Choroid plexus epithelial cell (primary cell): ENCODE measurements at regions not wholly inside any gene's neighbourhood (a gene's known extent, or its start where the extent isn't known, plus 50 kb on each side); places are given as distances from the start of the nearest gene placed in this dataset.

ENCODE experiments used
- DNase-seq: peaks from one replicate; pipeline ENCODE4 v3.0.0-alpha.2; 2010; ENCODE audit warnings: low read depth
- H3K4me3 ChIP-seq: 2 replicates; pipeline ENCODE4 v1.5.1; 2011; ENCODE audit warnings: low read depth, mild to moderate bottlenecking, control low read depth, low read length, moderate library complexity
- CTCF ChIP-seq: conservative IDR thresholded peaks from 2 replicates; pipeline ENCODE4 v1.5.1; 2011; ENCODE audit warnings: low read depth, mild to moderate bottlenecking, control low read depth, inconsistent platforms, low read length, moderate library complexity

- DNase-seq = no peak
- H3K4me3 ChIP-seq = no peak overlapping the region
- no peak for TF ChIP-seq CTCF
Measured at GRCh38 chr1:57761628-57762027, 337.8 kb upstream of the DAB1 start.

GRCh38 chr1:57752843-57753242, 329.0 kb upstream of the DAB1 start:
- no peak overlapping the region for H3K4me3 ChIP-seq
- TF ChIP-seq CTCF = no peak
- DNase-seq = no peak

- no peak for TF ChIP-seq CTCF
- no peak overlapping the region for H3K4me3 ChIP-seq
- no peak for DNase-seq
Measured at GRCh38 chr1:57748719-57749118, 324.9 kb upstream of the DAB1 start.

DNA sequence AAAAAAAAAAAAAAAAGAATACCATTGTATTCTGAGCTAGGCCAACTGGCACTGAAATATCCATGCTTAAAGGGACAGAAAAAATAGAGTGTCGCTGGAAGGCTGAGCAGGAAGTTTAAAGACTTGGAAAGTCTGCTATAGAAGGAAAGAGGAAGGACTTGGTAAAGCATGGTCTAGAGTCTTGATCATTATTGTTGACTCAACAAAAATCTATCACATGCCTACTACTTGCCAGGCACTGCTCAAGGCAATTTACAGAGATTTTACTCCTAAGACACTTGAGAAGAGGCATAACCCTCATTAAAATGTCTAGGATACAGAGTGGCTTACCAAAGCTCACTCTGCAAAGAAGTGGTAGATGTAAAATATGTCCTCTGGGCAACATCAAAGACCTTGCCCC, 324.0 kb upstream of the DAB1 start:
- H3K4me3 ChIP-seq = no peak overlapping the region
- no peak for TF ChIP-seq CTCF
- DNase-seq = no peak

DNA sequence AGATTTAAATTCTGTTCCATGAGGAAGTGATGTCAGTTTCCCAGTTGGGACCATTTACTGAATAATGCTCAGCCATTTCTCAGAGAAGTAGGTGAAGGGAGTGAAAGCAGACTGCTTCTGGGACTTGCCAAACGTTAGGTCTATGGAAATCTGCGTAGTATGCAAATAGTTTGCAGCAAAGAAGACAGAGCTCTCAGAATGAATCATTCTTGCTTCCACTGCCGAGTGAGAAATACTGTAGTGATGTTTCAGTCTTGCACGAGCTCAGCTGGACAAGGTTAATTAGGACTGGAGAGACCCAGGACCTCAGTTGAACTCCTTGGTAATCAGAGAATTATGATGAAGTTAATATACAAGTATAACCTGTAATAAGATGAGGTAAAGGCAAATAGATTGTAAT, 317.7 kb upstream of the DAB1 start:
- no peak for TF ChIP-seq CTCF
- no peak overlapping the region for H3K4me3 ChIP-seq
- no peak for DNase-seq

DNA sequence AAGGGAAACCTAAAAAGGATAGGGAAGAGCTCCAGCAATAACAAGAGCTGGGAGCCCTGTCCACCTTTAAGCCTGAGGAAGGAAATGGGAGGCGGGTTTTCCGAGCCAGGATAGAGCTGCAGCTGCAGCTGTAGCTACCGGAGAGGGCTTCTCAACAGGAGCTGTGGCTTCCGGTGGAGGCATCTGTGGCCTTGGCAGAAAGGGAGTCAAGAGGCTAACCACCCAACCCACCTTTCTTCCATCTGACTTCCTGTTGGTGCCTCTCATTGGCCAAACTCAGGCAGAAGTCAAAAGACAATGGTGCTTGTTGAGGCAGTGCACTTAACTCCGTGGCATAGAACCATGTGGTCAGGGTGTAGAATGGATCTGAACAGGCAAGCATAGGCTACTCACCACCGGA, 313.1 kb upstream of the DAB1 start:
- TF ChIP-seq CTCF = no peak
- no peak for DNase-seq

DNA sequence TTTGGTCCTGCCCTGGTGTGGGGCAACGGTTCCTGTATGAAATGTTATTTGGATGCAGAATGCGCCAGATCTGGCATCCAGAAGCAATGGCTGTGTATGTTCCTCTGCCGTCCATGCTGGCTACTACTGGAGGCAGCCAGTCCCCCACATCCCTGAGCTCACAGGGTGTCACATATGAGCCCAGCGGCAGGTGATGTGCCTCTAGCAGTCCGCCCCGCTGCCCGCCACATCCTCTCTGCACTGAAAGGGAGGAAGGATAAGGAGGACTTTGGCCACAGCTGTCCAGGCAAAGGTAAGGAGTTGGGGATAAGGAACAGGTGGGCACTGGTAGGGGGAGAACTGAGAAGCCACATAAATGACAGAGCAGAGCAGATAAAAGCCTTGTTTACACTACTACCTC, 305.3 kb upstream of the DAB1 start:
- no peak for TF ChIP-seq CTCF
- no peak for DNase-seq
- no peak overlapping the region for H3K4me3 ChIP-seq

More for the DNA sequence above, 313.1 kb upstream of the DAB1 start:
- H3K4me3 ChIP-seq = no peak overlapping the region
